Stimulated activated effector memory CD8-positive, alpha-beta T cell treated with anti-CD3 and anti-CD28 coated beads, Interleukin-12 subunit alpha, Interleukin-12 subunit beta, amount 100 ng/mL, for 72 hours (primary cell): ENCODE measurements at regions not wholly inside any gene's neighbourhood (a gene's known extent, or its start where the extent isn't known, plus 50 kb on each side); places are given as distances from the start of the nearest gene placed in this dataset.

Experiments used
- ATAC-seq: fragments of 150-1000 bp; cut with Tn5 transposase; 2 replicates; pipeline ENCODE4 v1.10.0; 2021
- DNase-seq, 2 donors: peaks; one replicate each; pipeline ENCODE4 v3.0.0; 2021 to 2022; ENCODE audit warnings: low spot score in 2 of 2
- H3K27ac Mint-ChIP-seq: one replicate; pipeline ENCODE4 v1.8.0; 2022; ENCODE audit warnings: mild to moderate bottlenecking, mixed read lengths
- H3K36me3 Mint-ChIP-seq: one replicate; pipeline ENCODE4 v1.8.0; 2022; ENCODE audit warnings: mild to moderate bottlenecking, mixed read lengths
- H3K4me1 Mint-ChIP-seq: one replicate; pipeline ENCODE4 v1.8.0; 2022; ENCODE audit warnings: mixed read lengths
- H3K4me3 Mint-ChIP-seq: one replicate; pipeline ENCODE4 v1.8.0; 2022; ENCODE audit warnings: mild to moderate bottlenecking, mixed read lengths
- H3K9me3 Mint-ChIP-seq: one replicate; pipeline ENCODE4 v1.8.0; 2022; ENCODE audit warnings: mixed read lengths

- Mint-ChIP-seq H3K36me3 (no peaks in the 10 kb centered on the region), H3K9me3 (peaks cover 6% of the 10 kb centered on the region), H3K4me1 (no peaks in the 10 kb centered on the region), H3K4me3 (no peak overlapping the region), H3K27ac (no peak overlapping the region)
- DNase-seq, result no peak
- ATAC-seq, result no peak
Measured at GRCh38 chr21:24729568-24729967, 877.7 kb downstream of the MRPL39 start.

GRCh38 chr21:24727803-24728440 is 879.4 kb downstream of the MRPL39 start:
- H3K27ac Mint-ChIP-seq, result no peak overlapping the region
- no peak overlapping the region for H3K4me3 Mint-ChIP-seq
- no peak for ATAC-seq
- H3K9me3 Mint-ChIP-seq, result peaks cover 6% of the 10 kb centered on the region
- DNase-seq, result no peak
- no peaks in the 10 kb centered on the region for H3K4me1 Mint-ChIP-seq
- H3K36me3 Mint-ChIP-seq, result no peaks in the 10 kb centered on the region

GRCh38 chr21:24716281-24716918 is 890.9 kb downstream of the MRPL39 start:
- H3K36me3 Mint-ChIP-seq, result no peaks in the 10 kb centered on the region
- peaks cover 23% of the 10 kb centered on the region for H3K9me3 Mint-ChIP-seq
- DNase-seq (no peak), ATAC-seq (no peak)
- H3K4me3 Mint-ChIP-seq, result no peak overlapping the region
- no peaks in the 10 kb centered on the region for H3K4me1 Mint-ChIP-seq
- H3K27ac Mint-ChIP-seq, result no peak overlapping the region

DNA sequence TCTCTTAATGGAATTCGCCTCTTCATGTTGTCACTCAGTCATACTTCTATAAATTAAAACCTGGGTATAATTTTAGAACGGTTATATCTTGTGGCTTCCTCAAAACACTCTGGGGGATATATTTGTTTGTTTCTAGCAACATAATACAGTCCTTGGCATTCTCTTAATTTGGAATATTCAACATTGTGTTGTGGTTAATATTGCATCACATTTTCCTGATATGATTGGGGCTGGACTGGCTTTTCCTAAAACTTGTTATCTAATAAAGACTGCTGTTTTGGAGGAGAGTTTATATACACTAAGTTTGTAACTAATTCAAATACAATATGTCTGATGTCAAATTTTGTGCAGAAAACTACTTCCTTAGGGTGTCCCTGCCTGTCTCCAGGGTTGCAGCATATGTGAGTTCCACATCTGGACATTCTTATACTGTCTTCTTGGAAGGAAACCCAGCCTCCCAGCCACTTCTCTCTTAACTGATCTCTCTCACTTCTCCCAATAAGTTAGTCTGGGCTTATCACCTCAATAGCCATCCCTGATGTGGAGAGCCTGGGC is 892.6 kb downstream of the MRPL39 start:
- no peak overlapping the region for H3K4me3 Mint-ChIP-seq
- no peak for ATAC-seq

DNA sequence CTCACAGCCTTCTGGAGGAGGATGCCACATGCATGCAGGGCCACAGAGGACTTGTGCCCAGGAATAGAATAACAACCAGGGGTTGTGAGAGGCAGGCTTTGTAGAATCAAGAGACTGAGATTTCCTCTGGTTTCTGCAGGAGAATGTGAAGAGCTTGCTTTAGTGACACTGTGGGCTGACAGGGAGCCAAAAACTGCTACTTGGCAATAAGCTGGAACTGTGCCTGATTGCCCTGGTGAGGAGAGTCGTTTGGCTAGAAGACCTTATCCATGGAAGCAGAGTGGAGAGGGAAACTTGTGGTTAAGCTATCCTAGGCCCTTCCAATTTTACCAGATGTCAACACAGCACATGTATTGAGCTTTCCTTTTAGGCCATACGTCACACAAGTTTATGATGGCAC is 902.1 kb downstream of the MRPL39 start:
- Mint-ChIP-seq H3K36me3 (no peaks in the 10 kb centered on the region), H3K9me3 (peaks cover 3% of the 10 kb centered on the region)
- no peak for ATAC-seq

More for the DNA sequence above, 892.6 kb downstream of the MRPL39 start:
- Mint-ChIP-seq H3K36me3 (no peaks in the 10 kb centered on the region), H3K27ac (no peak overlapping the region), H3K4me1 (no peaks in the 10 kb centered on the region), H3K9me3 (peaks cover 14% of the 10 kb centered on the region)
- DNase-seq, result no peak

GRCh38 chr21:24693779-24694178 is 913.5 kb downstream of the MRPL39 start:
- DNase-seq, result no peak
- Mint-ChIP-seq H3K27ac (no peak overlapping the region), H3K36me3 (no peaks in the 10 kb centered on the region), H3K9me3 (peaks cover 8% of the 10 kb centered on the region), H3K4me1 (no peaks in the 10 kb centered on the region), H3K4me3 (no peak overlapping the region)
- ATAC-seq, result no peak

More for the DNA sequence above, 902.1 kb downstream of the MRPL39 start:
- DNase-seq, result no peak
- H3K27ac Mint-ChIP-seq, result no peak overlapping the region
- H3K4me3 Mint-ChIP-seq, result no peak overlapping the region
- H3K4me1 Mint-ChIP-seq, result no peaks in the 10 kb centered on the region

DNA sequence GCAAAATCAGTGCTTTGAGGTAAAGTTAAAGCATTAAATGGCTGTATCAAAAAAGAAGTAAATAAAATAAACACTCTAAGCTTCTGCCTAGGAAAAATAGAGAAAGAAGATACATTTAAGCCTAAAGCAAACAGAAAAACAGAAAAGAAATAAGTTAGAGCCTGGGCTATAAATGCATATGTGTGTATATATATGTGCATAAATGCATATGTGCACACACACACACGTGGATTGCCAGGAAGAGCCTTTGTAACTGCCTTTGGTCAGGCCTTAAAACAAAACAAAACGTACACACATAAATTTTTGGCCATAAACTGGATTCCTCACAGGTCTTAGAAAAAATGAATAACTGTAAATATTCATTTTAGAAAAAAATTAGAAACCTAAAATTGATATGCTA is 925.8 kb downstream of the MRPL39 start:
- no peak overlapping the region for H3K4me3 Mint-ChIP-seq
- no peak for DNase-seq
- ATAC-seq, result no peak
- H3K36me3 Mint-ChIP-seq, result no peaks in the 10 kb centered on the region
- no peaks in the 10 kb centered on the region for H3K4me1 Mint-ChIP-seq
- H3K27ac Mint-ChIP-seq, result no peak overlapping the region
- H3K9me3 Mint-ChIP-seq, result peaks cover 15% of the 10 kb centered on the region

DNA sequence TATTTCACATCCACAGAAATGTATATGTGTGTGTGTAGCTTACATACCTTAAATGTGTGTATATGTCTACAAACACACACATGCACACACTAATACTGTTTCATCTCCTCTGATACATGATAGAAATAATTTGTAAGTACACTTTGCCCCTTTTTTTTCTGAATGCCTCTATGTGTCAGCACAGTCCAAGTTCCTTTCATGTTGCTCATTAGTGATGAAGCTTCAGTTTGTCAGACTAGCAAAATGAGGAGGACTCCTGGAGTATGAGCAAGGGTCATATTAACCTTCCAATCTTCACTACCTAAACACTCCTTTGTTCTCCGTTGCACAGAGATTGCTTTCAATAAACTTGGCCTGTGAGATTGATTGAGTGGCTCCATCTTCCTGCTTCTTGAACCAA is 935.4 kb downstream of the MRPL39 start:
- no peak overlapping the region for H3K27ac Mint-ChIP-seq
- DNase-seq, result no peak
- ATAC-seq, result no peak
- no peaks in the 10 kb centered on the region for H3K4me1 Mint-ChIP-seq
- no peaks in the 10 kb centered on the region for H3K36me3 Mint-ChIP-seq
- peaks cover 2% of the 10 kb centered on the region for H3K9me3 Mint-ChIP-seq
- H3K4me3 Mint-ChIP-seq, result no peak overlapping the region

DNA sequence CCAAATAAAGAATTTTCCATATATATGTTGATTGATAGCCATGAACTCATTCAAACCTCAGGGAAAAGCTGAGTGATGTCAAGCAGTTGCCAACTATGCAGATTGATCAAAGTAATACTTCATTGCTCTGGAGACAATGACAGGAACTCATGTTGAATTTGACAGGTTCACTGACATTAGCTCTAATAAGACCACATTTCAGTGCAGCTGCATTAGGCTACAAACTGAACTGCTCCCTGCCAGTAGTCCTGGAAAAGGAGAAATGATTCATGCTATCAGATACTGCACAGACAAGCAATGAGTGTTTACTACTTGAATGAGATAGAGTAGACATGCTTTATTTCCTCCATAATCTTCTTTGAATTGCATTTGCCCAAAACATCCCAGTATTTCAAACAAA is 948.4 kb downstream of the MRPL39 start:
- no peak for DNase-seq
- no peak for ATAC-seq
- H3K36me3 Mint-ChIP-seq, result no peaks in the 10 kb centered on the region
- H3K27ac Mint-ChIP-seq, result no peak overlapping the region
- peaks cover 12% of the 10 kb centered on the region for H3K9me3 Mint-ChIP-seq
- H3K4me3 Mint-ChIP-seq, result no peak overlapping the region
- H3K4me1 Mint-ChIP-seq, result no peaks in the 10 kb centered on the region

DNA sequence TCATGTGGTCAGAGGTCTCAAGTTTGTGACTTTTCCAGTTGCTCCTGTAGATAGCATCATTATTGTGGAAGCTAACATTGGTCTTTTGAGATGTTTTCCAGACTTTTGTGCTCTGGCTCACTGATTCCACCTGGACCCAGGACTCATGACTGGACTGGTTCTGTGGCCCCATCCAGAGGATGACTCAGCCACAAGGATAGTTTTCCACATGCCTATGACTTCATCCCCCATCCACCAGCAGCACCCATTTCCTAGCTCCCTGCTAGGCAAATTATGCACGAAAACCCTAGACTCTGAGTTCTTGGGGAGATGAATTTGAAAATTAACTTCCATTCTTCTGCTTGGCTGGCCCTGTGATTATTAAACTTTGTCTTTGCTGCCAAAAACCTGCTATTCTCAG is 949.3 kb downstream of the MRPL39 start:
- DNase-seq (no peak), ATAC-seq (no peak)
- Mint-ChIP-seq H3K4me3 (no peak overlapping the region), H3K9me3 (peaks cover 12% of the 10 kb centered on the region), H3K4me1 (no peaks in the 10 kb centered on the region), H3K27ac (no peak overlapping the region), H3K36me3 (no peaks in the 10 kb centered on the region)

DNA sequence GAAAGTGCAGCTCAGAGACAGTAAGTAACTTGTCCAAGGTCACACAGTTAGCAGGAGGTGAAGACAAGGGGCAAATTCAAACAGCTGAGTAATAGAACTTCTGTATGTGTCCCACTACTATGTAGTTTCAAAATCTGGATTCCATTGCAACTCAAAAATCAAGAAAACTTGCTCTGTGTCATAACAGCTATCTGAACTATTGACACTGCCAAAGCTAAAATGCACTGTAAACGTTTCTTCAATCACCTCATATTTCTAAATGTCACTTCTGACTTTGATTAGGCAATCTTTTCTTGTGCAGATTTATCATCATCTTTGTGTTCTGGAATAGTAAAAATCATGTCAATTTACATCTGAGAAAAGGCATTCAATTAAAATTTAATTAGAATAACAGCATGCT is 957.6 kb downstream of the MRPL39 start:
- no peak for DNase-seq
- Mint-ChIP-seq H3K4me3 (no peak overlapping the region), H3K9me3 (peaks cover 11% of the 10 kb centered on the region)

DNA sequence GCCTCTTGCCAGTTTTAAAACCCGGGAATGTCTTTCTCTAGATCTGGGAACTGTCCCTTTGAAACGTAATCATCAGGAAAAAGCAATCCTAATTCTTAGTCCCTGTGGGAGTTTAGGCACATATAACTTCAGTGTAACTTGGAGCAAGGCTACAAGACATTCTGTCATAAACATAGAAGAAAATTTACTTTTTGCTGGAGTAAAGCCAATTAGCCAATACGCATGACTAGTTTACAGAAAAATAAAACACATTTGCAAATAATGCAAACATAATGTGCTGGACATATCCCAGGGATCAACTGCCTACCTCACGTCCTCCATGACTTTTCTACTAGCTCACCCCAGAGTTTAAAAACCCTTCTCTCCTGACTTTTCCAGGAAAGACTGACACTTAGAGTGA is 970.6 kb downstream of the MRPL39 start:
- DNase-seq (no peak), ATAC-seq (no peak)
- Mint-ChIP-seq H3K9me3 (peaks cover 6% of the 10 kb centered on the region), H3K27ac (no peak overlapping the region), H3K36me3 (no peaks in the 10 kb centered on the region), H3K4me1 (no peaks in the 10 kb centered on the region), H3K4me3 (no peak overlapping the region)

More for the DNA sequence above, 957.6 kb downstream of the MRPL39 start:
- ATAC-seq, result no peak
- Mint-ChIP-seq H3K4me1 (no peaks in the 10 kb centered on the region), H3K36me3 (no peaks in the 10 kb centered on the region), H3K27ac (no peak overlapping the region)

- DNase-seq (no peak), ATAC-seq (no peak)
- H3K4me3 Mint-ChIP-seq, result no peak overlapping the region
- no peaks in the 10 kb centered on the region for H3K36me3 Mint-ChIP-seq
- H3K9me3 Mint-ChIP-seq, result peaks cover 5% of the 10 kb centered on the region
- no peak overlapping the region for H3K27ac Mint-ChIP-seq
- no peaks in the 10 kb centered on the region for H3K4me1 Mint-ChIP-seq
Measured at GRCh38 chr21:24634749-24635148, 972.5 kb downstream of the MRPL39 start.

DNA sequence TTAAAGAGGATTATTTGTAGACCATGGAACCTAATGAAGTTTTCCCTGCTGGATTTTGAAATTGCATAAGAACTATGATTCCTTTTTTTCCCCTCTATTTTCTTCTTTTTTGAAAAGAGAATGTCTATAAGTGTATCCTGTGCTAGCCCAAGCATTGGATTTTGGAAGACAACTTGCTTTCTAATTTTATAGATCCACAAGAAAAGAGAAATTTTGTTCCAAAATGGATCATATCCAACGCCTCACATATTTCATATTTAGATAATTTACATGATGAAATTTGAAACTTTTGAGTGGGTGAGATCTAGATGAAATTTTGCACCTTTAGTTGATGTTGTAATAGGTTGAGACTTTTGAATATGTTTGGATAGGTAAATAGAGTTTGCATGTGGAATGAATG is 978.7 kb downstream of the MRPL39 start:
- H3K4me1 Mint-ChIP-seq, result no peaks in the 10 kb centered on the region
- ATAC-seq (no peak), DNase-seq (no peak)
- H3K4me3 Mint-ChIP-seq, result no peak overlapping the region
- peaks cover 14% of the 10 kb centered on the region for H3K9me3 Mint-ChIP-seq
- no peaks in the 10 kb centered on the region for H3K36me3 Mint-ChIP-seq
- no peak overlapping the region for H3K27ac Mint-ChIP-seq

GRCh38 chr21:24628046-24628445 is 979.2 kb downstream of the MRPL39 start:
- Mint-ChIP-seq H3K9me3 (peaks cover 14% of the 10 kb centered on the region), H3K4me3 (no peak overlapping the region), H3K36me3 (no peaks in the 10 kb centered on the region), H3K4me1 (no peaks in the 10 kb centered on the region), H3K27ac (no peak overlapping the region)
- ATAC-seq (no peak), DNase-seq (no peak)

GRCh38 chr21:24617819-24618218 is 989.5 kb downstream of the MRPL39 start:
- H3K9me3 Mint-ChIP-seq, result peaks cover 9% of the 10 kb centered on the region

More at GRCh38 chr21:24617819-24618218, 989.5 kb downstream of the MRPL39 start:
- H3K27ac Mint-ChIP-seq, result no peak overlapping the region
- no peak overlapping the region for H3K4me3 Mint-ChIP-seq
- no peak for ATAC-seq
- H3K36me3 Mint-ChIP-seq, result no peaks in the 10 kb centered on the region
- H3K4me1 Mint-ChIP-seq, result no peaks in the 10 kb centered on the region
- DNase-seq, result no peak
